HEK293 (cell line): ENCODE measurements at regions not wholly inside any gene's neighbourhood (a gene's known extent, or its start where the extent isn't known, plus 50 kb on each side); places are given as distances from the start of the nearest gene placed in this dataset.

Experiments used
- CTCF ChIA-PET: fragments of 350-600 bp; formaldehyde crosslinking; extraction: SDS; loops from one replicate; lab custom pipeline; 2021; ENCODE audit warnings: antibody characterized with exemption; lab: Yijun Ruan, JAX
- POLR2A ChIA-PET: fragments of 300-600 bp; formaldehyde crosslinking; extraction: SDS; loops from one replicate; lab custom pipeline; 2020; ENCODE audit warnings: antibody characterized with exemption, inconsistent platforms; lab: Yijun Ruan, JAX
- H3K27ac ChIP-seq: fragments of 200-500 bp; sonication (Bioruptor generic); 2 replicates; pipeline ENCODE4 v1.5.1; 2014; ENCODE audit warnings: low read depth, low read length, control low read depth, inconsistent platforms; ENCODE audit errors: extremely low read depth
- H3K36me3 ChIP-seq, 2 experiments: fragments of 200-500 bp in 1 of 2; sonication (Bioruptor generic) in 1 of 2; 1 replicate in 1 of 2; 2 replicates in 1 of 2; pipeline ENCODE4 v1.5.1; 2014 to 2017; ENCODE audit warnings: inconsistent platforms in 2 of 2, low read length in 2 of 2; ENCODE audit not compliant: control insufficient read depth in 2 of 2, insufficient read depth in 1 of 2
- H3K4me1 ChIP-seq: fragments of 200-500 bp; sonication (Bioruptor generic); 2 replicates; pipeline ENCODE4 v1.5.1; 2014; ENCODE audit warnings: mild to moderate bottlenecking, low read length, inconsistent platforms; ENCODE audit not compliant: control insufficient read depth, insufficient read depth
- H3K4me3 ChIP-seq: 2 replicates; pipeline ENCODE4 v1.5.1; 2011; ENCODE audit warnings: low read depth, mild to moderate bottlenecking, control low read depth, low read length, moderate library complexity
- H3K9me3 ChIP-seq: fragments of 200-500 bp; sonication (Bioruptor generic); 2 replicates; pipeline ENCODE4 v1.5.1; 2014; ENCODE audit warnings: low read depth, low read length, inconsistent platforms; ENCODE audit not compliant: control insufficient read depth, insufficient read depth
- BCL6B ChIP-seq: fragments of 450-650 bp; formaldehyde crosslinking; IDR thresholded peaks from 2 replicates; pipeline ENCODE4 v1.5.1; 2017; ENCODE audit warnings: missing biosample characterization, missing genetic modification characterization
- OSR2 ChIP-seq: fragments of 450-650 bp; formaldehyde crosslinking; IDR thresholded peaks from 2 replicates; pipeline ENCODE4 v1.5.1; 2016; ENCODE audit warnings: missing biosample characterization, missing genetic modification characterization
- SETDB1 ChIP-seq: IDR thresholded peaks from one replicate; pipeline ENCODE4 v1.6.1; 2017; ENCODE audit warnings: mild to moderate bottlenecking, low read length, moderate library complexity, mixed read lengths; ENCODE audit not compliant: insufficient read length
- SP2 ChIP-seq: fragments of 450-650 bp; formaldehyde crosslinking; IDR thresholded peaks from 2 replicates; pipeline ENCODE4 v1.5.1; 2016; ENCODE audit warnings: missing biosample characterization, missing genetic modification characterization
- TRIM28 ChIP-seq: IDR thresholded peaks from 2 replicates; pipeline ENCODE4 v1.6.1; 2011; ENCODE audit warnings: low read length, control low read depth, borderline replicate concordance
- WT1 ChIP-seq: fragments of 450-650 bp; formaldehyde crosslinking; IDR thresholded peaks from 2 replicates; pipeline ENCODE4 v1.5.1; 2016; ENCODE audit warnings: missing biosample characterization, missing genetic modification characterization
- YY1 ChIP-seq: fragments of 450-650 bp; formaldehyde crosslinking; IDR thresholded peaks from 2 replicates; pipeline ENCODE4 v1.5.1; 2018; ENCODE audit warnings: missing biosample characterization, missing genetic modification characterization
- YY2 ChIP-seq: fragments of 450-650 bp; formaldehyde crosslinking; IDR thresholded peaks from 2 replicates; pipeline ENCODE4 v1.5.1; 2016; ENCODE audit warnings: missing biosample characterization, missing genetic modification characterization
- ZBTB1 ChIP-seq: fragments of 450-650 bp; formaldehyde crosslinking; IDR thresholded peaks from 2 replicates; pipeline ENCODE4 v1.5.1; 2016; ENCODE audit warnings: missing biosample characterization, missing genetic modification characterization
- ZBTB48 ChIP-seq: fragments of 450-650 bp; formaldehyde crosslinking; IDR thresholded peaks from 2 replicates; pipeline ENCODE4 v1.5.1; 2016; ENCODE audit warnings: missing biosample characterization, missing genetic modification characterization
- ZBTB49 ChIP-seq: fragments of 450-650 bp; formaldehyde crosslinking; IDR thresholded peaks from 2 replicates; pipeline ENCODE4 v1.5.1; 2016; ENCODE audit warnings: missing biosample characterization, missing genetic modification characterization, low read depth
- ZNF169 ChIP-seq: fragments of 450-650 bp; formaldehyde crosslinking; IDR thresholded peaks from 2 replicates; pipeline ENCODE4 v1.5.1; 2016; ENCODE audit warnings: missing biosample characterization, missing genetic modification characterization
- ZNF175 ChIP-seq: fragments of 450-650 bp; formaldehyde crosslinking; IDR thresholded peaks from 2 replicates; pipeline ENCODE4 v1.5.1; 2016; ENCODE audit warnings: missing biosample characterization, missing genetic modification characterization
- ZNF223 ChIP-seq: fragments of 450-650 bp; formaldehyde crosslinking; IDR thresholded peaks from 2 replicates; pipeline ENCODE4 v1.5.1; 2016; ENCODE audit warnings: missing biosample characterization, missing genetic modification characterization
- ZNF24 ChIP-seq: fragments of 450-650 bp; formaldehyde crosslinking; IDR thresholded peaks from 2 replicates; pipeline ENCODE4 v1.5.1; 2016; ENCODE audit warnings: missing biosample characterization, missing genetic modification characterization
- ZNF311 ChIP-seq: fragments of 450-650 bp; formaldehyde crosslinking; IDR thresholded peaks from 2 replicates; pipeline ENCODE4 v1.5.1; 2017; ENCODE audit warnings: missing biosample characterization, missing genetic modification characterization, borderline replicate concordance
- ZNF37A ChIP-seq: fragments of 450-650 bp; IDR thresholded peaks from 2 replicates; pipeline ENCODE4 v1.5.1; 2018; ENCODE audit warnings: missing biosample characterization, missing genetic modification characterization
- ZNF394 ChIP-seq: fragments of 450-650 bp; formaldehyde crosslinking; IDR thresholded peaks from 2 replicates; pipeline ENCODE4 v1.5.1; 2016; ENCODE audit warnings: missing biosample characterization, missing genetic modification characterization, mild to moderate bottlenecking, moderate library complexity, borderline replicate concordance
- ZNF404 ChIP-seq: fragments of 450-650 bp; formaldehyde crosslinking; IDR thresholded peaks from 2 replicates; pipeline ENCODE4 v1.5.1; 2017; ENCODE audit warnings: missing biosample characterization, missing genetic modification characterization
- ZNF449 ChIP-seq: fragments of 450-650 bp; formaldehyde crosslinking; IDR thresholded peaks from 2 replicates; pipeline ENCODE4 v1.5.1; 2017; ENCODE audit warnings: missing biosample characterization, mild to moderate bottlenecking, missing genetic modification characterization, moderate library complexity
- ZNF548 ChIP-seq: fragments of 450-650 bp; formaldehyde crosslinking; IDR thresholded peaks from 2 replicates; pipeline ENCODE4 v1.5.1; 2016; ENCODE audit warnings: missing biosample characterization, missing genetic modification characterization
- ZNF549 ChIP-seq: fragments of 450-650 bp; IDR thresholded peaks from 2 replicates; pipeline ENCODE4 v1.5.1; 2018; ENCODE audit warnings: missing biosample characterization, missing genetic modification characterization, mild to moderate bottlenecking, inconsistent platforms, moderate library complexity
- ZNF555 ChIP-seq: fragments of 450-650 bp; formaldehyde crosslinking; conservative IDR thresholded peaks from 2 replicates; pipeline ENCODE4 v1.5.1; 2017; ENCODE audit warnings: missing biosample characterization, mild to moderate bottlenecking, missing genetic modification characterization, inconsistent platforms
- ZNF600 ChIP-seq: fragments of 450-650 bp; formaldehyde crosslinking; IDR thresholded peaks from 2 replicates; pipeline ENCODE4 v1.5.1; 2016; ENCODE audit warnings: missing biosample characterization, missing genetic modification characterization
- ZNF626 ChIP-seq: fragments of 450-650 bp; sonication (Bioruptor Pico); formaldehyde crosslinking; IDR thresholded peaks from 2 replicates; pipeline ENCODE4 v1.5.1; 2018; ENCODE audit warnings: missing biosample characterization, missing genetic modification characterization, inconsistent platforms
- ZNF654 ChIP-seq: fragments of 450-650 bp; formaldehyde crosslinking; IDR thresholded peaks from 2 replicates; pipeline ENCODE4 v1.5.1; 2016; ENCODE audit warnings: low read depth, missing biosample characterization, missing genetic modification characterization
- ZSCAN23 ChIP-seq: fragments of 450-650 bp; formaldehyde crosslinking; IDR thresholded peaks from 2 replicates; pipeline ENCODE4 v1.5.1; 2016; ENCODE audit warnings: missing biosample characterization, missing genetic modification characterization

DNA sequence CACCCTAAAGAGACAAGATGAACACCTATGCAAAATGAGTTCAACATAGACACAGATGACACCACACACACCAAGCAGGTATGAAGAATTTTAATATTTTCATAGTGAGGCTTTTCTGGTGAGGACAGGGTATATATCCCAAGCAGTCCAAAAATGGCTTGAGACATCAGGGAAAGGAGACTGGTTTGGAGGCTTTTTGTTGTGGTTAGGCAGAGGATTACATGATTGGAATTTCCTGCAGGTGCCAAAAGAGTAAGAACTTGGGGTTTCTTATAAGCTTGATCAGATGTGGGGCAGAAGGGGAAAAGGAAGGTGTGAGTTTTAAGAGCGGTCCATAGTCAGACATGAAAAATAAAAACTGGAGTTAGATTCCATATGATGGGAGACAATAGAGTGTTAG lies 420.8 kb upstream of the SLITRK1 start:
- ChIA-PET POLR2A (no interaction called here), CTCF (no interaction called here)
- H3K4me1 ChIP-seq: no peaks in the 10 kb centered on the region

DNA sequence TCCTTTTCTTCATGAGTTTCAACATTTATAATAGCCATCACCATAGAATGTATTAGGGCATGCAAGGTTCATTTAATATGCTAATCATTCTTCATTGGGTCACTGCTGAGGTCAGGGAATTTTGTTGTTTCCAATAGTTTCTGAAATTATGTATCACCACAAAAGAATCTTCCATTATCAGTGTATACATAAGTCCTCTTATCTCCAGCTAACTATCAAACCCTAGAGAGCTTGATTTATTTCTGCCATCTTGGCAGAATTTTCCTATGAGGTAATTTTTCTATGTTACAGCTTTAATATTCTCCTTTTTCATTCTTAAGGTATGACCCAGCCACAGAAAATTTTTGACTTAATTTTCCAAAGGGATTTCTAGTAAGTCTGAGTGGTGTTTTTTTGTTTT lies 415.0 kb upstream of the SLITRK1 start:
- Histone ChIP-seq H3K9me3 (no peaks in the 10 kb centered on the region), H3K27ac (no peak overlapping the region)
- POLR2A ChIA-PET: no interaction called here
- TF ChIP-seq SP2 (tag by site-specific recombination): no peak
- TF ChIP-seq BCL6B: no peak
- TF ChIP-seq ZNF548 (tag by site-specific recombination): no peak
- no peak for TF ChIP-seq ZNF654 (tag by site-specific recombination)
- TF ChIP-seq ZNF555 (tag by site-specific recombination): no peak
- no peak for TF ChIP-seq ZNF404 (tag by site-specific recombination)
- no peak for TF ChIP-seq ZNF626 (tag by site-specific recombination)
- TF ChIP-seq ZNF175 (tag by site-specific recombination): no peak
- TF ChIP-seq ZNF449 (tag by site-specific recombination): no peak
- no peak for TF ChIP-seq ZNF169
- TF ChIP-seq ZNF600 (tag by site-specific recombination): no peak
- no peak for TF ChIP-seq ZNF394 (tag by site-specific recombination)
- TF ChIP-seq ZNF311 (tag by site-specific recombination): no peak
- TF ChIP-seq SETDB1: no peak
- TF ChIP-seq ZNF24 (tag by site-specific recombination): no peak
- TF ChIP-seq WT1 (tag by site-specific recombination): no peak
- TF ChIP-seq ZNF549 (tag by site-specific recombination): no peak
- TF ChIP-seq TRIM28: no peak
- no peak for TF ChIP-seq ZSCAN23 (tag by site-specific recombination)
- TF ChIP-seq, all 188 proteins: peak for 0
- Histone ChIP-seq H3K36me3 (no peaks in the 10 kb centered on the region), H3K4me3 (no peak overlapping the region), H3K4me1 (no peaks in the 10 kb centered on the region)
- CTCF ChIA-PET: no interaction called here

More for the DNA sequence above, 420.8 kb upstream of the SLITRK1 start:
- Histone ChIP-seq H3K36me3 (no peaks in the 10 kb centered on the region), H3K4me3 (no peak overlapping the region), H3K27ac (no peak overlapping the region), H3K9me3 (no peaks in the 10 kb centered on the region)
- no peak for TF ChIP-seq ZBTB1
- no peak for TF ChIP-seq YY1 (tag by site-specific recombination)
- no peak for TF ChIP-seq ZBTB48 (tag by site-specific recombination)
- TF ChIP-seq OSR2 (tag by site-specific recombination): no peak
- no peak for TF ChIP-seq ZNF37A (tag by site-specific recombination)
- TF ChIP-seq ZBTB49: no peak
- no peak for TF ChIP-seq ZNF223 (tag by site-specific recombination)
- no peak for TF ChIP-seq YY2 (tag by site-specific recombination)
